Keratinocyte (primary cell): ENCODE measurements at regions not wholly inside any gene's neighbourhood (a gene's known extent, or its start where the extent isn't known, plus 50 kb on each side); places are given as distances from the start of the nearest gene placed in this dataset.

ENCODE experiments used
- EZH2 ChIP-seq: IDR thresholded peaks from one replicate; pipeline ENCODE4 v1.6.1; 2012; ENCODE audit warnings: inconsistent platforms, mild to moderate bottlenecking, low read length, moderate library complexity
- TF ChIP-seq, protein P1 (sequence below), 3 experiments: IDR thresholded peaks in 1 of 3; conservative IDR thresholded peaks in 1 of 3; optimal IDR thresholded peaks in 1 of 3; 2 replicates in 2 of 3; 3 replicates in 1 of 3; pipeline versions ENCODE3 to v1.5.1; 2011; ENCODE audit warnings: low read length in 3 of 3, mild to moderate bottlenecking in 3 of 3, moderate library complexity in 2 of 3, control low read depth in 1 of 3, inconsistent platforms in 1 of 3; ENCODE audit not compliant: insufficient read depth in 2 of 3; ENCODE audit errors: extremely low read depth in 1 of 3

DNA sequence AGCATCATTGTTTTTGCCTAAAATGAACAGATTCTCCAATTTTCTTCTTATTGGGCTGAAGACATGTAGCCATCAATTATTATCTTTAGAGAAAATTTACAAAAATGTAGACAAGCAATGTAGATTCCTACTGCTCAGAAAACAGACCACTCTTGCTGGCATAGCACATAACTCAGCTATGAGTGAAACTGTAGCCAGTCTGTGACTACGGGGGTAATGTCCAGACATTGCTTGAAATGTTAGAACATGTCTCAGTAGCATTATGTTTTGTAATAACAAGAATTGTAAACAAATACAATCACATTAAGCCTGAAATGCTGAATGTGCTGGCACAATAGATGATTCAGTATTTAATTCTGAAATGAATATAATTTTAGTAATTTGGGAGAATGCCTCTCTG lies 265.7 kb upstream of the KCNJ16 start:
- TF ChIP-seq, protein P1, sequence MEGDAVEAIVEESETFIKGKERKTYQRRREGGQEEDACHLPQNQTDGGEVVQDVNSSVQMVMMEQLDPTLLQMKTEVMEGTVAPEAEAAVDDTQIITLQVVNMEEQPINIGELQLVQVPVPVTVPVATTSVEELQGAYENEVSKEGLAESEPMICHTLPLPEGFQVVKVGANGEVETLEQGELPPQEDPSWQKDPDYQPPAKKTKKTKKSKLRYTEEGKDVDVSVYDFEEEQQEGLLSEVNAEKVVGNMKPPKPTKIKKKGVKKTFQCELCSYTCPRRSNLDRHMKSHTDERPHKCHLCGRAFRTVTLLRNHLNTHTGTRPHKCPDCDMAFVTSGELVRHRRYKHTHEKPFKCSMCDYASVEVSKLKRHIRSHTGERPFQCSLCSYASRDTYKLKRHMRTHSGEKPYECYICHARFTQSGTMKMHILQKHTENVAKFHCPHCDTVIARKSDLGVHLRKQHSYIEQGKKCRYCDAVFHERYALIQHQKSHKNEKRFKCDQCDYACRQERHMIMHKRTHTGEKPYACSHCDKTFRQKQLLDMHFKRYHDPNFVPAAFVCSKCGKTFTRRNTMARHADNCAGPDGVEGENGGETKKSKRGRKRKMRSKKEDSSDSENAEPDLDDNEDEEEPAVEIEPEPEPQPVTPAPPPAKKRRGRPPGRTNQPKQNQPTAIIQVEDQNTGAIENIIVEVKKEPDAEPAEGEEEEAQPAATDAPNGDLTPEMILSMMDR (optimal IDR thresholded peaks at IDR 0.05 in 1 of 3, IDR thresholded peaks at IDR 0.05 in 1 of 3, conservative IDR thresholded peaks at IDR 0.05 in 1 of 3; ENCODE audit: extremely low read depth in 1 of 3, insufficient read depth in 2 of 3, low read length in 3 of 3) = no peak
- TF ChIP-seq EZH2 = no peak
